Testis (tissue), 2 donors: ENCODE measurements at regions not wholly inside any gene's neighbourhood (a gene's known extent, or its start where the extent isn't known, plus 50 kb on each side); places are given as distances from the start of the nearest gene placed in this dataset.

ENCODE experiments used
- DNase-seq: peaks from one replicate; pipeline ENCODE4 v3.0.0-alpha.2; 2019
- H3K27ac ChIP-seq, 2 donors: fragments of 200-600 bp; sonication (generic); one replicate each; pipeline ENCODE4 v1.5.1; 2019
- H3K27me3 ChIP-seq: fragments of 200-600 bp; sonication (generic); one replicate; pipeline ENCODE4 v1.5.1; 2019
- H3K36me3 ChIP-seq: fragments of 200-600 bp; sonication (generic); one replicate; pipeline ENCODE4 v1.5.1; 2017; ENCODE audit warnings: low read depth; ENCODE audit errors: missing control alignments
- H3K4me1 ChIP-seq: fragments of 200-600 bp; sonication (generic); one replicate; pipeline ENCODE4 v1.5.1; 2019
- H3K4me3 ChIP-seq, 2 donors: fragments of 200-600 bp; sonication (generic); one replicate each; pipeline ENCODE4 v1.5.1; 2017 to 2019
- H3K9me3 ChIP-seq: fragments of 200-600 bp; sonication (generic); one replicate; pipeline ENCODE4 v1.5.1; 2017
- CTCF ChIP-seq, 3 experiments: fragments of 450-650 bp in 2 of 3; fragments of 200-600 bp in 1 of 3; sonication (generic) in 1 of 3; IDR thresholded peaks; one replicate each; pipeline ENCODE4 v1.5.1; 2016 to 2019; ENCODE audit warnings: antibody characterized with exemption in 3 of 3, mild to moderate bottlenecking in 2 of 3, moderate library complexity in 1 of 3
- POLR2A ChIP-seq: fragments of 450-650 bp; IDR thresholded peaks from one replicate; pipeline ENCODE4 v1.6.1; 2017; ENCODE audit warnings: antibody characterized with exemption, mild to moderate bottlenecking, moderate library complexity
- WGBS, 2 donors: methylation state at CpG; one replicate each; pipeline ENCODE4 v1.1.5; 2018; 5-methylcytosine and 5-hydroxymethylcytosine counted together
- intact Hi-C: fragments of 100-400 bp; cut with DNase I; formaldehyde crosslinking; loops from one replicate; pipeline ENCODE4 v1.15.1; 2023; ENCODE audit warnings: low total_unique reads

DNA sequence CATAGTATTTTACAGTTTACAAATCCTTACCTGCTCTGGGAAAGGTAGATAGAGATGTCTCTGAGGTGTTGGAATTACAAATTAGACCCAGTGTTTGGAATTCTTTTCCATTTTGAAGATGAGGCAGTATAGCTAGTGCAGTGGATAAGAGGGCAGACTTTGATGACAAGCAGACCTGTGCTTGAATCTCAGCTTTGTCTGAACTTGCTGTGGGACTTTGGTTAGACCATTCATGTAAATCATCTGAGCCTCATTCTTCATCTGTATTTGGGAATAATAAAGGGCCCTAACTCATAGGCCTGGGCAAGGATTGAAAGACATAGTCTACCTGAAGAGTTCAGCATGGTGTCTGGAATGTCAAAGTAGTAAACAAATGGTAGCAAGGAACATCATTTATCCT is 77.2 kb upstream of the BOD1L1 start:
- H3K4me1 ChIP-seq, result peaks cover 4% of the 10 kb centered on the region
- peak overlapping the region in 1 of 2 donors; percentile 17 for H3K27ac ChIP-seq
- no peaks in the 10 kb centered on the region for H3K27me3 ChIP-seq
- no peak overlapping the region for H3K4me3 ChIP-seq
- DNase-seq, result no peak
- intact Hi-C loops, result no loop called here
- no peaks in the 10 kb centered on the region for H3K36me3 ChIP-seq
- no peak for TF ChIP-seq CTCF (IDR thresholded peaks at IDR 0.05)
- no peak for TF ChIP-seq POLR2A
- no peaks in the 10 kb centered on the region for H3K9me3 ChIP-seq

GRCh38 chr4:13705521-13706041 is 78.1 kb upstream of the BOD1L1 start:
- H3K27ac ChIP-seq, result peak overlapping the region in 1 of 2 donors; percentile 17
- no peaks in the 10 kb centered on the region for H3K27me3 ChIP-seq
- no peak for DNase-seq
- intact Hi-C loops, result no loop called here
- H3K9me3 ChIP-seq, result no peaks in the 10 kb centered on the region
- peaks cover 4% of the 10 kb centered on the region for H3K4me1 ChIP-seq
- H3K4me3 ChIP-seq, result no peak overlapping the region
- H3K36me3 ChIP-seq, result no peaks in the 10 kb centered on the region
- TF ChIP-seq POLR2A (no peak), CTCF (IDR thresholded peaks at IDR 0.05) (no peak)
- WGBS, 2 donors, result 63 to 65% methylated on average over 9 of the region's 9 CpGs

- H3K27ac ChIP-seq, result no peak overlapping the region
- intact Hi-C loops, result no loop called here
- no peak overlapping the region for H3K4me3 ChIP-seq
- no peak for DNase-seq
- H3K9me3 ChIP-seq, result no peaks in the 10 kb centered on the region
- TF ChIP-seq POLR2A, result no peak
- no peak for TF ChIP-seq CTCF (IDR thresholded peaks at IDR 0.05)
- no peaks in the 10 kb centered on the region for H3K36me3 ChIP-seq
- H3K27me3 ChIP-seq, result no peaks in the 10 kb centered on the region
- H3K4me1 ChIP-seq, result peaks cover 4% of the 10 kb centered on the region
Observed at GRCh38 chr4:13706120-13706519, 78.6 kb upstream of the BOD1L1 start.

- TF ChIP-seq POLR2A, result no peak
- TF ChIP-seq CTCF (IDR thresholded peaks at IDR 0.05), result no peak
- no peak overlapping the region for H3K27ac ChIP-seq
- no peak for DNase-seq
- no peak overlapping the region for H3K4me3 ChIP-seq
- H3K9me3 ChIP-seq, result no peaks in the 10 kb centered on the region
- no peaks in the 10 kb centered on the region for H3K27me3 ChIP-seq
- 55 to 68% methylated on average over 3 of the region's 3 CpGs for WGBS, 2 donors
- intact Hi-C loops, result no loop called here
- peaks cover 4% of the 10 kb centered on the region for H3K4me1 ChIP-seq
- no peaks in the 10 kb centered on the region for H3K36me3 ChIP-seq
Observed at GRCh38 chr4:13706716-13707115, 79.2 kb upstream of the BOD1L1 start.

DNA sequence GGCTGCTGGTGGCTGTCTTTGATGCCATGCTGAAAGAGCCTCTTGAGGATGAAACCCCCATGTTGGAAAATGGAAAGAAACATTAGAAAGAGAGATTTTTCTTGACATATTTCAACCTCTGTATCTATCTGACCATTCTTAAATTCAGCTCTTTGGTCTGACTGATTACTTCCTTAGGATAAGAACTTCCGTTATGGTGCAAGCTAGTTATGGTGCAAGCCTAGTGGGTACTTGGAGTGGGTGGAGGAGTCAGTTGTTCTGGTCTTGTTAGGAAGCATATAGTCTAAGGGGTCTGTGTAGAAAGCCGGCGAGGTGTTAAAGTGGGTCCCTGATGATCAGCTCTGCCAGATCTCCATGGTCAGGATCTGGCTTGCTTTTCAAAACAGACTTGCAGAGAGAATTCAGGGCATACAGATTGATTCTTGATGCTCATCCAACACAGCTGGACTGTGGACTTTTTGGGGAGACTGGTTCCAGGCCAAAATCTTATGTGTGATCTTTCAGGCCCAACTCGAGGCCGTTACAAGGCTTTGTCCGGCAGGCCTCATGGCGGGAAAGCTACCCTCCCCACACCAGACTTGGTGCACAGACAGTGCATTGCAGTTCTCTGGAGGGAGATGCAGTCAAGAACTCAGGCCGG is 82.8 kb upstream of the BOD1L1 start:
- no peak overlapping the region for H3K4me3 ChIP-seq
- H3K4me1 ChIP-seq, result peaks cover 4% of the 10 kb centered on the region
- H3K36me3 ChIP-seq, result no peaks in the 10 kb centered on the region
- no peak for DNase-seq
- intact Hi-C loops, result no loop called here
- no peaks in the 10 kb centered on the region for H3K27me3 ChIP-seq
- no peak for TF ChIP-seq CTCF (IDR thresholded peaks at IDR 0.05)
- no peak for TF ChIP-seq POLR2A
- no peaks in the 10 kb centered on the region for H3K9me3 ChIP-seq
- WGBS, 2 donors, result 55 to 78% methylated on average over 8 of the region's 8 CpGs
- H3K27ac ChIP-seq, result no peak overlapping the region
